NOMO-1 (cell line): ENCODE measurements at regions not wholly inside any gene's neighbourhood (a gene's known extent, or its start where the extent isn't known, plus 50 kb on each side); places are given as distances from the start of the nearest gene placed in this dataset.
A peak's percentile ranks its signal among the peaks of the same experiment; 100 is the strongest.
"Not testable (repeated sequence)": the region's sequence is repeated elsewhere in the genome, so short reads cannot be mapped to it uniquely, and the experiment has no call there.

Experiments
- DNase-seq, 2 experiments: peaks; one replicate each; lab custom pipeline; 2025; ENCODE audit not compliant: unreplicated experiment in 2 of 2; lab: John Stamatoyannopoulos, UW

DNA sequence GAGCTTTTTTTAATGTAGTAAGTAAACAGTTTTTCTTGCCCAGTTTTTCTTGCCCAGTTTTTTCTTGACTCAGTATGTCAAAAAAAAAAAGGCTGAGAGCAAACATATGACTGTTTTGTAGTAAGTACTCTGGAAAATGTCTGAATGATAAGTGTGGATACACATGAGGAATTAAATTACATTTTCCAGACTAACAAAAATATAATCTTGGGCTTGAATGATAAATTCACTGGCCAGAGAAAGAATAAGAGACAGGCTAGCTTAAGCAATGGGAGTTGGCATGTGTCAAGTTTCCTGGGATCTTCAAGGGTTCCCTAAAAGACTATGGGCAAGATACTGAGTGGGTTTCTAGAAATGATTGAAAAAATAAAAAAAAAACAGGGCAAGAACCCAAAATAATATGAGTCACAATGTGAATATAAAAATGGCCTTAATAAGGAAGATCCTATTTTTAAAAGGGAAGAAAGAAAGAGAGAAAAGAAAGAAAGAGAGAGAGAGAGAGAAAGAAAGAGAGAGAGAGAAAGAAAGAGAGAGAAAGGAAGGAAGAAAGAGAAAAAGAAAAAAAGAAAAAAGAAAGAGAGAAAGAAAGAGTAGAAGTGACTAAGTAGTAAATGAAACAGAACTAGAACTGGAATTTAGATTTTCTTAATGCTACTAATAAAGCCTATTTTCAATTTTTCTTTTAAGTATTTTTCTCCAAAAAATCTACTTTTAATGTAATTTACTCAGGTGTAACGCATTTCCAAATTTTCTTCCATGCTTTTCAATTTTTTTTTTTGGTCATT, 60.2 kb downstream of the TFPI2 start:
- no peak for DNase-seq

DNA sequence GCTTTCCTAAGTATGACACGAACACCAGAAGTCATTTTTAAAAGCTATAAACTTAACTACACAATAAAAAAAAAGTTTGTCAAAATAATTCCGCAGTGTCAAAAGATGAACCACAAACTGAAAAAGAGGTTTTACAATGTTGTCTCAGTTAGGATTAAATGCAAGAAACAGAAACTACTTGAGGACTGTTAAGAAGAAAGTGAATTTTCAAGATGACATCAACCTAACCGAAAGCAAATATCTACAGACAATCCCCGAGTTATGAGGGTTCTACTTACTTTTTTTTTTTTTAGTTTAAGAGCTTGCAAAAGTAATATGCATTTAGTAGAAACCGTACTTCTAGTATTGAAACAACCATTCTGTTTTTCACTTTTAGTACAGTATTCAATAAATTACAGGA, 62.3 kb downstream of the TFPI2 start:
- DNase-seq, result no peak

DNA sequence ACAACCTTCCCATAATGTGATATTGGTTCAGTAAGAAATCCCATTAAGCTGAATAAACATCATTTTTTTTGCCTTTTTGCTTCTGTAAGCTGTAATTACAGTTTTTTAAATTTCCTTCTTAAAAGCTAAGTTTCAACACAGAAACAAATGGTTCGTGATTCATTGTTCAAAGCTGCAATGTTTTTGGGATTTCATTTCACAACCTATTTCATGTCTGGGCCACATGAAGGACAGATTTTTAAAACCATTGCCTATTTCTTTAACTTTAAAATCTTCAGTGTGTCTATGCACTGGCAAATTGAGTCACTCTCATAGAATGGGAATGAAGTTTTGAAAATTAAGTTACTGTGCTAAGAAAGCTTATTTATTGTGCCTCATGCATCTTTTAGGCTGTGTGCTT, 66.9 kb downstream of the TFPI2 start:
- DNase-seq, result no peak

DNA sequence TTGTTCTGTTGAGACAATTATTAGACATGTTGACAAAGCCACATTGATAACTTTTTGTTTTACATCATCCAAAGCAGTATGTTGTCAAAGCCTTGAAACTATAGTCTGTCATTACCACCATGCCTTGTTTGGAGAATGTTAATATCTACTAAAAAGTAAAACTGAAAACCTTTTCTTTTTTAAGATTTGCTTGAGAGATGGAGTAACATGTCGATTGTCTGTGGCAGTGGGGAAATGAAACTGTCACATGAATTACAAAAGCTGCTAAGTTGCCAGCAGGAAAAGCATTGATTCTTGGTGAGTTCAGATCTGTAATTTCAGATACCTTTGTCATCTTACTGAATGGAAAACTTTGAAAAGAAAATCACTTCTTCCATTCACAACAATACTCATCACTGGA, 69.1 kb downstream of the TFPI2 start:
- DNase-seq, result peak in 1 of 2 experiments; percentile 19

DNA sequence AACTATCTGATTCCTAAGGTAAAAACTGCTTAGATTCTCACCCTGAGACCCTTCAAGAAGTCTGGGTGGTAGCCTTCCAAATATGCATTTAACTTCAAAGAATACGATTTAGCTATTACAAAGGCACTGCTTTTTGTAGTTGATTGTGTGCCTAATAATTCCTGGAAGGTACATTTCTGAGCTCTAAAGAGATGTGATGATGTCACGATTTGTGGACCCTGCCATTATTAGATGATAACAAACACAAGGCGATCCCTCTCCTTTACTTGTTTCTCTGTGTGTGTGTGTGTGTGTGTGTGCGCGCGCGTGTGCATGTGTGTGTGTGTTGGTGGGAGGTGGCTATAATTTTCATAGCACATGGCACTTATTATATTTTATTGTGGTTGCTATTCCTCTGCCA, 70.9 kb downstream of the TFPI2 start:
- DNase-seq, result no peak

DNA sequence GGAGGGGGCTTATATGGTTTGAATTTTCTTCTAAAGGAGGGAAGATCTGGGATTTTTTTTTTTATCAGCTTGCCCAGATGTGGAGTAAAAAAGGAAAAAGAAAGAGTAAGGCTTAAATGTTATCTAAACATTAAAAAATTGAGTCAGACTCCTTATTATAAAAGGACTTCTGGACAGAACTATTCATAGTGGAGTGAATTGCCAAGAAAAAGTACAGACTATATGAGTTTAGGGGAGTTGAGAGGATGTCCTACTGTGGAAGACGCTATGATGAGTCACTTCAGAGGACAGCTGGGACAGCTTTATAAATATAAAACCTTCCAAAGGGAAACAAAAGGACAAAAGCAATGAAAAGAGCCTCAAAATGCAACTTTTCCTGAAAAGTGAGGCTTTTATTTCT, 73.0 kb downstream of the TFPI2 start:
- no peak for DNase-seq

DNA sequence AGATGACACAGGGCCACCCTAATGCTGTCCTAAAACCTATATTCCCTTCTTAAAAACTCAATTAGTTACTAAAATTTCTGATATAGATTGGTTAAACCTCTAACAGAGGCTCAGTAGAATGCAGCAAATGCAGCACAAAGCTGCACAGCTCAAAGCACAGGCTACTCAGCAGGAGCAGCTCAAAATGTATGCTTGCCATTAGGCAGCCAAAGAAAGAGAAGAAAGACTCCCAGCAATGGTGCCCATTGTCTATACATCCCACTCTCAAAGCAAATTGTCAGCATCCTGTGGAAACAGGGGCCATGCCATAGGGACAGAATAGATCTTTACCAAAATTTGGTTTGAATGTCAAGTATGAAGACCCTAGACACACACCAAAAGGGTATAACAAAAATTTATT, 73.5 kb downstream of the TFPI2 start:
- DNase-seq, result no peak

DNA sequence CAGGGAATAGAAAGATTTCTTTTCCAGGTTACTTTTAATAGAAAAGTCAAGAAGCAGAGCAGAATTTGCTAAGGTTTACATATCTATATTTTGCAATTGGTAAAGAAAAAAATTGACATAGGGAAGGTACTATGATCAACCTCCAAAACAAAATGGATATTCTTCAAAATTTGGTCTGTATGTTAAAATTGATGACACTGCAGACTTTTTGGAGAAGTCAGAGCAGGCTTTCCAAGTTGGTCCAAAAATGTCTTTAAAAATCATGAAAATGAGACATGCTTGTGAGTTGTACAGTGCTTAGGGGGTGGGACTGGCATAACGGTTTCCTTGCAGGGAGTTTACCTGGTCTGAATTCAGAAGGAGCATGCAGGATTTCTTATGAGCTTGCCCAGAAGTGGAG, 77.0 kb downstream of the TFPI2 start:
- no peak for DNase-seq

DNA sequence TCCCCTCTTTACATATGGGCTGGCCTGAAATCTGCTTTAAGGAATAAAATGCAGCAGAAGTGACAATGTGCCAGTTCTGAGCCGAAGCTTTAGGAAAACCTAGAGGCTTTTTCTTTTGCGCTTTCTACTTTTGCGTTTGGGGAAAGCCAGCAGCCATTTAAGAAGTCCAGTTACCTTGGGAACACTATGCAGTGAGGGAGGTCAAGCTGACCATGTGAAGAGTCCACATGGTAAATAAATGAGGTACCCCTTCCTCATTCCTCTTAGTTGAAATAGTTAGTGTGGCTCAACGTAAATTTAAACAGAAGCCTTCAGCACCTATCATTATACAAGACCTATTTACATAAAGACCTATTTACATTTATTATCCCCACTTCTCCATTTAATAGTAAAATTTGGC, 78.5 kb downstream of the TFPI2 start:
- DNase-seq, result no peak

DNA sequence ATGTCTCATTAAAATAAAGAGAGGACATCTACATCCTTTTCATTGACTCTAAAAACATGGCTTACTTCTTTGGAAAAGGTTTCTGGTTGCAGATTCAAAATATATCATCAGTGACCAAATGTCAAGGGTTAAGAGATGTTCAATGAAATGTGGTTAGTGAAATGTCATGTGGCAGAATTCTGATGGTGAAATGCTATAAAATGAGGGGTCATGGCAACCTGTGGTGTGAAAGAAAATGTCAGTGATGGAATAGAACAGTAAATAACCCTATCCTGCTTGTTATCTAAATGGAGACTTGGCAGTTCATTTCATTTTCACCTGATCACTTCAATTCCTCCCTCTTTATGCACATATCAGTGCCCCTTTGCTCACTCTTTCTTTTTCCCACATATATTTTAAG, 79.4 kb downstream of the TFPI2 start:
- no peak for DNase-seq

DNA sequence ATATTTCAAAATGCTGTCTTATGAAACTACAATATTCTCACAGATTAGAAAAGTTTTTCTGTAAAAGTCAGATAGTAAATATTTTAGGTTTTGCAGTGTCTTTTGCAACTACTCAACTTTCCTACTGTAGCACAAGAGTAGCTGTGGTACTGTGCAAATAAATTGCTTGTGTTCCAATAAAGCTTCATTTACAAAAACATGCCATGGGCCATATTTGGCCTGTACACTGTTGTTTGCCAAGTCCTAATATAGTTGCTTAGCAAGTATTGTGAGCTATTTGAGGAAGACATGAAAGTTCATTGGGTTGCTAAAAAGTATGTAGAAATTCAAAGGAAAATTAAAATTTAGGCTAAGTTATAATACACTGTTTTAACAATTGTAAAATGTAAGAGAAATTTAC, 80.0 kb downstream of the TFPI2 start:
- no peak for DNase-seq

DNA sequence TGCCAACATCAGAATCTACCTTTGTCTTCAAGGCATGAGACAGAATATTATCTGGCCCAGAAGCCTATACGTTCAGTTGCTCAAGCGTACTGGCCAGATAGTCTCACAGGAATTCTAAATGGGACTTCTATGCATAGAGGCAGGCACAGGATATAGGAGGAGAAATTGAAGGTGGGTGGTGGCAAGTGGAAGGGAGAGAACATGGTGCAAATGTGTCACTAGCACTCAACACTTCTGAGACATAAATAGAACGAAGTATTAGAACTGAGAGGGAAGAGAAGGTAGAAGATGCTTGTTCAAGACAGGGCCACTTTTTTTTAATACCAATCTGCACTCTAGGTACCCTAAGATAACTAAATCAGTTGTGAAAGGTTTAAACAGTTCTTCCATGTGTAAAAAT, 85.8 kb downstream of the TFPI2 start:
- no peak for DNase-seq

DNA sequence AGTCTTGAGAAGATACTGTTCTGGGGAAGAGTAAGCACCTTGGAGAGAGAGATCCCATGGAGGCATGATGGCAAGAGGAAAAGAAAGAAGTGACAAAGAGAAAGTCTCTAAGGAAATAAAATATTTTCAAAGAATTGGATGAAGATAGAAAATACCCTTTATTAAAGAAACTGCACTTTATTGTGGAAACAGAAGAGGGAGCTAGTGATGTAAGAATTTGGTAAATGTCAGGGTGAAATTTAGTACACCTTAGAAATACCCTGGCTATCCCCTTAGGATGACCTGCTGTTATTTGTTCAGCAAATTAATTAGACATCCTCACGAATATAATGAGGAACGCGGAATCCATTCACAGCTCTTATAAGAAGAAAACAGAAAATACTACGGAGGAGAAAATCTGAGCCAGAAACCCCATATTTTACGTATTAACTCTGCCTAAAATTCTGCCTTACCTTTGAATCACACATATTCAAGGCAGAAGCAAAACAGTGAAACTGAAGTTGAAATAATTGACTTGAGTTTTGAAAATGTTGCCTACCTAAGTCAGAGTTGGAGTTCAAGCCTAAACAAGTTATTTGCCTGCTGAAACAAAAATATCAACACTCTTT, 90.7 kb downstream of the TFPI2 start:
- DNase-seq, result peak in 1 of 2 experiments; percentile 36

DNA sequence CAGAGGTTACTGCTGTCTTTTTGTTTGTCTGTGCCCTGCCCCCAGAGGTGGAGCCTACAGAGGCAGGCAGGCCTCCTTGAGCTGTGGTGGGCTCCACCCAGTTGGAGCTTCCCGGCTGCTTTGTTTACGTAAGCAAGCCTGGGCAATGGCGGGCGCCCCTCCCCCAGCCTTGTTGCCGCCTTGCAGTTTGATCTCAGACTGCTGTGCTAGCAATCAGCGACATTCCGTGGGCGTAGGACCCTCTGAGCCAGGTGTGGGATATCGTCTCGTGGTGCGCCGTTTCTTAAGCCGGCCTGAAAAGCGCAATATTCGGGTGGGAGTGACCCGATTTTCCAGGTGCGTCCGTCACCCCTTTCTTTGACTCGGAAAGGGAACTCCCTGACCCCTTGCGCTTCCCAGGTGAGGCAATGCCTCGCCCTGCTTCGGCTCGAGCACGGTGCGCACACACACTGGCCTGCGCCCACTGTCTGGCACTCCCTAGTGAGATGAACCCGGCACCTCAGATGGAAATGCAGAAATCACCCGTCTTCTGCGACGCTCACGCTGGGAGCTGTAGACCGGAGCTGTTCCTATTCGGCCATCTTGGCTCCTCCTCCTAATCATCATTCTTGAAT, 97.4 kb downstream of the TFPI2 start:
- DNase-seq, result not testable (repeated sequence)

DNA sequence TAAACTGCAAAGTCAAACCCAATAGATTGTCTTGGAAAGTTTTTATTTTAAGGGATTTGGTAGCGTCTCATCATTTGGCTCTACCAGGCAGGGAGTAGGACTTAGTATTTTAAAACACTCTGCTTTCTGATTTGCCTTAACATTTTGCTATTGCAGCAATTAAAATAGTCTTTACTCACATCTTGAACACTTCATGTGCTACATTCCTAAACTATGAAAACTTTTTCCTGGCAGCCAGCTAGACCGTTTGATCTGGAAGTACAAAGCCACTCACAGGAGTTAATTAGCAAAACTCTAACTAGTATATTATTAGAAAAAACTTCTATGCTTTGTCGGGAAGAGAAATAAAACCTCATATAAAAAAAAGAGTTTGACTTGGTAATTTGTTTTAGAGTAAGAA, 111.4 kb downstream of the TFPI2 start:
- no peak for DNase-seq

DNA sequence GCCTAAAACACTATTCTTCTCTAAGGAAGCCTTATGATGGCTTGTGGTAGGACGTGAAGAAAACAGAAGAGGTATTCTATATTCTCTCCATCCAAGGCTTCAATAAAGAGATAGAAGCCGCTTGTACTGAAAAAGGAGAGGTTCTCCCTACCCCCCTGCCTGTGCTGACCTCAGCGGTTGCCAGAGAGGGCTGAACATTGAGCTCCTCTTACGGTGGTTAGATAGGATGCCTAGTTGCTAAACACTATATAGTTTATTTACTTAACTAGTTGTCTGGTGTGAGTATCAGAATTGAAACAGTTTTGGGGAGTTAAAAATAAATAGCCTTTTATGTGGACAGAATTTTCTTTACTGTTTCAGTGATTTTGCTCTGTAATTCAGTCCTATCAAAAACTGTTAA, 112.2 kb downstream of the TFPI2 start:
- no peak for DNase-seq

DNA sequence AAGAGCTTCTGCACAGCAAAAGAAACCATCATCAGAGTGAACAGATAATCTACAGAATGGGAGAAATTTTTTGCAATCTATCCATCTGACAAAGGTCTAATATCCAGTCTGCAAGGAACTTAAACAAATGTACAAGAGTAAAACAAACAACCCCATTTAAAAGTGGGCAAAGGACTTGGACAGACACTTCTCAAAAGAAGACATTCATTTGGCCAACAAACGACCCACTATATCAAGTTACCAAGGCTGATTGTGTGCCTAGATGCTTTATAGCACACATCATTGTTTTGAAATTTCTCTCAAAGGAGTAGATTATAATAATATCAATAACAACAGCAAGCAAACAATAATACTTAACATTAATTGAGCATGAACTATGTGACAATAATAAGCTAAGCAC, 117.1 kb downstream of the TFPI2 start:
- no peak for DNase-seq

DNA sequence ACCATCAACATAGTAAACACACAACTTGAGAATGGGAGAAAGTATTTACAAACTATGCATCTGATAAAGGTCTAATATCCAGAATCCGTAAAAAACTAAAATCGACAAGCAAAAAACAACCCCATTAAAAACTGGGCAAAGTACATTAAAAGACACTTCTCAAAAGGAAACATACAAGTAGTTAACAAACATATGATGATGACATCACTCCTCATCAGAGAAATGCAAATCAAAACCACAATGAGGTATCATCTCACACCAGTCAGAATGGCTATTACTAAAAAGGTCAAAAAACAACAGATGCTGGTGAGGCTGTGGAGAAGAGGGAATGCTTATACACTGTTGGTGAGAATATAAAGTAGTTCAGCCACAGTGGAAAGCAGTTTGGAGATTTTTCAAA, 125.1 kb downstream of the TFPI2 start:
- DNase-seq, result no peak

DNA sequence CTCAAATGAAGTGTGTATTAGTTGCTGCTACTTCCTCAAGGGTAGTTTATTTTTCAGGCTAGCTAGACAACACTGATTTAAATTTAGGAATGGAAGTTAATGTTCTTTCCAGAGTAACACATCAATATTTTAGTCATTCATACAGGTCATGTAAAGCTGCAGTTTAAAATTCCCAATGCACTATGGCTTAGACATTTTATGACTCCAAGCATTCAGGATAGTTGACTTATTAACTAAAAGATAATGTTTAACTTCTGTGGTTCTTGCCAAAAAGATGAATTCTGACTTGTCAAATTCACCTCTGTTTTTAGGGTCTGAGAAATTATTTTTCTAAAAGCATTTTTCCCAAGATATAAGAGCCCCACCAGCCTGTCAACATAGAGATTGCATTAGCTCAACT, 131.9 kb downstream of the TFPI2 start:
- no peak for DNase-seq

DNA sequence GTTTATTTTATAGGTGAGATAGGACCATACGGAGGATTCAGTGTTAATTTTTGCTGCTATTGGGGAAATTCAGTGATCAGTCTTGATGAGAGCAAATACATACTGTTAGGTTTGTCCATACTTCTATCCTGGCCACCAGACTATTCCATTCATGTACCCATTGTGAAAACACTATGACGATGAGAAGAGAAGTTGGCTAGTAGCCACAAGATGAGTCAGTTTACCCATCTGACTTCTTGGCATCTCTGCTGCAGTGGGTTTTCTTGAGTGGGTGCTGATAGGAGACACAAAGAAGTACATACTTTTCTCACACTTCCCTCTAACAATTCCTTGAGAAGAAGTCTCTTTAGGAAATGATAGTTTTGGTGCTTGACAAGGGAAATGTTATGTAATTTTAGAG, 133.1 kb downstream of the TFPI2 start:
- no peak for DNase-seq

DNA sequence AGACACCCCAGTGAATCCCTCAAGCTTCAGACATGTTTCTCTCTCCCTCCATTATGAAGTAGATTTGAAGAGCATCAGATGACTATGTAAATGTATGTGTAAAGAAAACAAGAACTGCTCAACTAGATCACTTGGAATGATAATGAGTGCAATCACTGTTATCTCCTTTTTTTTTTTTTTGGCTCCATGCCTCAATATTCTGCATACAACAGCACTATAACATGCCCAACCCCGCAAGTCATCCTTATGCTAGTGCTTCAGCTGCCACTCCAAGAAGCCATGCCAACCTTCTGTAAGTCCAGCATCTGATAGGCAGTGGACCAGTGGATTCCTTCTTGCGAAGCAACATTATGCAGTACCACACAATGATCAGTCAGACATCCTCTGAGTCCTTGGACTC, 133.7 kb downstream of the TFPI2 start:
- no peak for DNase-seq

DNA sequence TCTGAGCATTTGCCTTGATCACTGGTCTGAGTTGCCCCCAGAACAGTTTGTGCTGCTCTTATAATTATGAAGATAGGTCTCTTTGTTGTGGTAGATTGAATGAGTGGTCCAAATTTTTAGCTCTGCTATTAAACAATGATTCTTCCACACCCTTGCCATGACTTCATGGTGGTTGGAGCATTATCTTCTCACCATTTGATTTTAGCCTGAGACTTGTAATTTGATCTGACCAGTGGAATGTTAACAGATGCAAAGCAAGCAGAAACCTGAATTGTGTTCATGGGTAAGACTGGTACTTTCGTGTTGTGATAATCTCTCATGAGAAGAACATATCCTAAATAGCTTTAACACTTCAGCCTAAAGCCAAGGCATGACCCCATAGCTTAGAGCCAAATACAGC, 139.1 kb downstream of the TFPI2 start:
- no peak for DNase-seq
